ENCODE measurements at regions not wholly inside any gene's neighbourhood (a gene's known extent, or its start where the extent isn't known, plus 50 kb on each side); places are given as distances from the start of the nearest gene placed in this dataset.

DNA sequence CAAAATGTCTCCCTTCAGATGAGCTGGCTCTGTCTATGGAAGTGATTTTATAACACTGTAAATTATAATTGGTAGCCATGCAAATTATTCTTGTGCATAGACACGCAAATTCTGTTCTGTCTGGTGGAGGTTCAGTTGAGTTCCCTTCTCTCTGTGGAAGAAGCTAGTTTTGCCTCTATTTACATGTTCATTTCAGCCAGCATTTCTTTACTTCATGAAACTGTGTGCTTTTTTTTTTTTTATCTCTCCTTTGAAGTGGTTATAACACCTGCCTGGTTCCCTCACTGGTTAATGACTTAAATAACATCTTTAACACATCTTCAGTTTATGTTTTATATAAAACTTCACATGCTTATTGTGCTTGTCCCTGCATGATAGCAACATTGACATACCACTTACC lies 149.4 kb upstream of the FBXL7 start:
- Histone ChIP-seq H3K9ac (no peak overlapping the region), H3F3A (replicated peaks; ENCODE audit: insufficient read depth) (no peaks in the 10 kb centered on the region), H3K27ac (ENCODE audit: low read depth in 2 of 2, low read length in 1 of 2) (no peak overlapping the region), H3K4me2 (no peak overlapping the region), H2AFZ (ENCODE audit: low read depth) (no peak overlapping the region), H3K9me3 (no peaks in the 10 kb centered on the region), H3K4me1 (ENCODE audit: control insufficient read depth in 1 of 2, insufficient read depth in 2 of 2, low read depth in 1 of 2, low read length in 1 of 2) (no peaks in the 10 kb centered on the region; a peak in 2 of 4 replicates), H4K20me1 (ENCODE audit: insufficient read depth) (no peaks in the 10 kb centered on the region), H3K9me2 (no peaks in the 10 kb centered on the region), H3K36me3 (replicated peaks in 1 of 2; ENCODE audit: control insufficient read depth in 1 of 2, insufficient read depth in 2 of 2, low read length in 1 of 2) (no peaks in the 10 kb centered on the region), H3K79me2 (ENCODE audit: insufficient read depth) (no peaks in the 10 kb centered on the region), H3K27me3 (ENCODE audit: insufficient read depth) (no peaks in the 10 kb centered on the region), H3K4me3 (ENCODE audit: low read depth in 2 of 2, low read length in 1 of 2) (no peak overlapping the region)
- DNase-seq: no peak
- WGBS (ENCODE audit: low lambda C conversion rate): 53% methylated on average over 1 of the region's 1 CpG
- POLR2A ChIA-PET: no interaction called here
- CTCF ChIA-PET: no interaction called here
- TF ChIP-seq, protein P1, sequence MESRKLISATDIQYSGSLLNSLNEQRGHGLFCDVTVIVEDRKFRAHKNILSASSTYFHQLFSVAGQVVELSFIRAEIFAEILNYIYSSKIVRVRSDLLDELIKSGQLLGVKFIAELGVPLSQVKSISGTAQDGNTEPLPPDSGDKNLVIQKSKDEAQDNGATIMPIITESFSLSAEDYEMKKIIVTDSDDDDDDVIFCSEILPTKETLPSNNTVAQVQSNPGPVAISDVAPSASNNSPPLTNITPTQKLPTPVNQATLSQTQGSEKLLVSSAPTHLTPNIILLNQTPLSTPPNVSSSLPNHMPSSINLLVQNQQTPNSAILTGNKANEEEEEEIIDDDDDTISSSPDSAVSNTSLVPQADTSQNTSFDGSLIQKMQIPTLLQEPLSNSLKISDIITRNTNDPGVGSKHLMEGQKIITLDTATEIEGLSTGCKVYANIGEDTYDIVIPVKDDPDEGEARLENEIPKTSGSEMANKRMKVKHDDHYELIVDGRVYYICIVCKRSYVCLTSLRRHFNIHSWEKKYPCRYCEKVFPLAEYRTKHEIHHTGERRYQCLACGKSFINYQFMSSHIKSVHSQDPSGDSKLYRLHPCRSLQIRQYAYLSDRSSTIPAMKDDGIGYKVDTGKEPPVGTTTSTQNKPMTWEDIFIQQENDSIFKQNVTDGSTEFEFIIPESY (IDR thresholded peaks at IDR 0.05; ENCODE audit: borderline replicate concordance, low read depth): no peak
- TF ChIP-seq RCOR1 (IDR thresholded peaks at IDR 0.05; ENCODE audit: low read length): no peak
- TF ChIP-seq NRF1 (IDR thresholded peaks at IDR 0.05; ENCODE audit: low read depth, low read length): no peak
- TF ChIP-seq, protein P2, sequence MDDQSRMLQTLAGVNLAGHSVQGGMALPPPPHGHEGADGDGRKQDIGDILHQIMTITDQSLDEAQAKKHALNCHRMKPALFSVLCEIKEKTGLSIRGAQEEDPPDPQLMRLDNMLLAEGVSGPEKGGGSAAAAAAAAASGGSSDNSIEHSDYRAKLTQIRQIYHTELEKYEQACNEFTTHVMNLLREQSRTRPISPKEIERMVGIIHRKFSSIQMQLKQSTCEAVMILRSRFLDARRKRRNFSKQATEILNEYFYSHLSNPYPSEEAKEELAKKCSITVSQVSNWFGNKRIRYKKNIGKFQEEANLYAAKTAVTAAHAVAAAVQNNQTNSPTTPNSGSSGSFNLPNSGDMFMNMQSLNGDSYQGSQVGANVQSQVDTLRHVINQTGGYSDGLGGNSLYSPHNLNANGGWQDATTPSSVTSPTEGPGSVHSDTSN (IDR thresholded peaks at IDR 0.05): no peak
- TF ChIP-seq GATA2 (CRISPR knock-in tag; IDR thresholded peaks at IDR 0.05): no peak
- no peak for TF ChIP-seq NFIC (IDR thresholded peaks at IDR 0.05; ENCODE audit: borderline replicate concordance)

DNA sequence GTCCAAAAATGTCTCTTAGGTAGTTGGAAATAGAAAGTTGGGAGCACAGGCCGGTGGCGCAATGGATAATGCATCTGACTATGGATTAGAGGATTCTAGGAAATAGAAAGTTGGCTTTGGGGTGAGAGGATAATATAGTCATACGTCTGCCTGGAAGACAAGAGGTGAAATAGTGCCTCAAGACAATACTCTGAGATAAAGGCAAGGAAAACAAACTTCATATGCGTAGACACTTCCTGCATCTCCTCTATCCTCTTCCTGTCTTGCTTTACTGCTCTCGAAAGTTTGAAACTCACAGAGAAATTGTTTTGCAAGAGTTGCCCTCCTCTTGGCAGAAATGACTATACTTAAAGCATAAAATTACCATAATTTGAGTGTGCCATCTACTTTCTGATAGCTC lies 153.2 kb upstream of the FBXL7 start:
- no peaks in the 10 kb centered on the region for H3K79me2 ChIP-seq (ENCODE audit: insufficient read depth)
- TF ChIP-seq RXRA (IDR thresholded peaks at IDR 0.05; ENCODE audit: borderline replicate concordance, low read depth): no peak
- no peak for TF ChIP-seq FOXM1 (IDR thresholded peaks at IDR 0.05; ENCODE audit: low read depth)
- no peak for TF ChIP-seq MEF2A (IDR thresholded peaks at IDR 0.05; ENCODE audit: borderline replicate concordance, low read depth)
- TF ChIP-seq, protein P2 (IDR thresholded peaks at IDR 0.05): no peak
- TF ChIP-seq EZH2phosphoT487 (IDR thresholded peaks at IDR 0.05; ENCODE audit: borderline replicate concordance, low read depth): no peak
- TF ChIP-seq GABPA (IDR thresholded peaks at IDR 0.05; ENCODE audit: low read depth): no peak
- TF ChIP-seq FOXJ3 (CRISPR knock-in tag; IDR thresholded peaks at IDR 0.05): no peak
- TF ChIP-seq JUND (IDR thresholded peaks at IDR 0.05): no peak
- TF ChIP-seq, protein P3, sequence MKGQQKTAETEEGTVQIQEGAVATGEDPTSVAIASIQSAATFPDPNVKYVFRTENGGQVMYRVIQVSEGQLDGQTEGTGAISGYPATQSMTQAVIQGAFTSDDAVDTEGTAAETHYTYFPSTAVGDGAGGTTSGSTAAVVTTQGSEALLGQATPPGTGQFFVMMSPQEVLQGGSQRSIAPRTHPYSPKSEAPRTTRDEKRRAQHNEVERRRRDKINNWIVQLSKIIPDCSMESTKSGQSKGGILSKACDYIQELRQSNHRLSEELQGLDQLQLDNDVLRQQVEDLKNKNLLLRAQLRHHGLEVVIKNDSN (IDR thresholded peaks at IDR 0.05; ENCODE audit: borderline replicate concordance, low read depth): no peak
- TF ChIP-seq, protein P4, sequence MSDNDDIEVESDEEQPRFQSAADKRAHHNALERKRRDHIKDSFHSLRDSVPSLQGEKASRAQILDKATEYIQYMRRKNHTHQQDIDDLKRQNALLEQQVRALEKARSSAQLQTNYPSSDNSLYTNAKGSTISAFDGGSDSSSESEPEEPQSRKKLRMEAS (IDR thresholded peaks at IDR 0.05; ENCODE audit: low read depth): no peak
- TF ChIP-seq RCOR1 (IDR thresholded peaks at IDR 0.05; ENCODE audit: low read length): no peak
- no peak for TF ChIP-seq CHD2 (IDR thresholded peaks at IDR 0.05; ENCODE audit: low read length, partially characterized antibody)
- TF ChIP-seq, protein P1 (IDR thresholded peaks at IDR 0.05; ENCODE audit: borderline replicate concordance, low read depth): no peak
- TF ChIP-seq EP300 (IDR thresholded peaks at IDR 0.05; ENCODE audit: borderline replicate concordance in 1 of 2, low read depth in 1 of 2, low read length in 1 of 2): no peak
- TF ChIP-seq GATA2 (CRISPR knock-in tag; IDR thresholded peaks at IDR 0.05): no peak
- TF ChIP-seq TEAD4 (IDR thresholded peaks at IDR 0.05; ENCODE audit: borderline replicate concordance, insufficient read depth): no peak
- TF ChIP-seq, protein P5, sequence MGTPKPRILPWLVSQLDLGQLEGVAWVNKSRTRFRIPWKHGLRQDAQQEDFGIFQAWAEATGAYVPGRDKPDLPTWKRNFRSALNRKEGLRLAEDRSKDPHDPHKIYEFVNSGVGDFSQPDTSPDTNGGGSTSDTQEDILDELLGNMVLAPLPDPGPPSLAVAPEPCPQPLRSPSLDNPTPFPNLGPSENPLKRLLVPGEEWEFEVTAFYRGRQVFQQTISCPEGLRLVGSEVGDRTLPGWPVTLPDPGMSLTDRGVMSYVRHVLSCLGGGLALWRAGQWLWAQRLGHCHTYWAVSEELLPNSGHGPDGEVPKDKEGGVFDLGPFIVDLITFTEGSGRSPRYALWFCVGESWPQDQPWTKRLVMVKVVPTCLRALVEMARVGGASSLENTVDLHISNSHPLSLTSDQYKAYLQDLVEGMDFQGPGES (IDR thresholded peaks at IDR 0.05; ENCODE audit: low read depth, low read length): no peak

More for the DNA sequence above, 153.2 kb upstream of the FBXL7 start:
- no peaks in the 10 kb centered on the region; a peak in 1 of 4 replicates for H3K4me1 ChIP-seq (ENCODE audit: control insufficient read depth in 1 of 2, insufficient read depth in 2 of 2, low read depth in 1 of 2, low read length in 1 of 2)
- no peaks in the 10 kb centered on the region for H4K20me1 ChIP-seq (ENCODE audit: insufficient read depth)
- DNase-seq: no peak
- H3K36me3 ChIP-seq (replicated peaks in 1 of 2; ENCODE audit: control insufficient read depth in 1 of 2, insufficient read depth in 2 of 2, low read length in 1 of 2): no peaks in the 10 kb centered on the region
- H3F3A ChIP-seq (replicated peaks; ENCODE audit: insufficient read depth): no peaks in the 10 kb centered on the region
- 66% methylated on average over 5 of the region's 5 CpGs for WGBS (ENCODE audit: low lambda C conversion rate)
- H3K9me2 ChIP-seq: no peaks in the 10 kb centered on the region
- no peaks in the 10 kb centered on the region for H3K27me3 ChIP-seq (ENCODE audit: insufficient read depth)
- ChIA-PET CTCF (no interaction called here), POLR2A (no interaction called here)
- H3K4me2 ChIP-seq: no peak overlapping the region
- no peak overlapping the region for H2AFZ ChIP-seq (ENCODE audit: low read depth)
- H3K9me3 ChIP-seq: no peaks in the 10 kb centered on the region
- H3K27ac ChIP-seq (ENCODE audit: low read depth in 2 of 2, low read length in 1 of 2): no peak overlapping the region
- H3K9ac ChIP-seq: no peak overlapping the region
- no peak overlapping the region for H3K4me3 ChIP-seq (ENCODE audit: low read depth in 2 of 2, low read length in 1 of 2)

Measured in SK-N-SH (cell line).